ENCODE measurements at regions not wholly inside any gene's neighbourhood (a gene's known extent, or its start where the extent isn't known, plus 50 kb on each side); places are given as distances from the start of the nearest gene placed in this dataset.
"Not testable (repeated sequence)": the region's sequence is repeated elsewhere in the genome, so short reads cannot be mapped to it uniquely, and the experiment has no call there.

DNA sequence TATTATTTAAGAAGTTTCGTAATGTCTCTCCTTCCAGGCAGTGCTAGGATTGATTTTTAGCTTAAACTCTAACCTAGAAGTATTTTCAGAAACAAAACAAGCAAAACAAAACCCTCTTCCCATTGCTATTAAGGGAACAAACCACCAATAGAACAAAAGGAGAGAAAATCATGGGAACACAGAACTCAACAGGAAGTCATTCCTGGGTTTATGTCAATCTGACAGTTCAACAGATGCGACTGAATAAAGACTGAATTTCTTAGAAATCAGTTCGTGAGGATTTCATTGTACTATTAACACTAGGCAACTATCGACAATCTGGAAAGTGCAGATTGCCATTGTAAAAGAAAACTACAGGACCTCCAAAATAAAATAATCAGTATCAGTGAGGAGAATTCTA lies 229.1 kb upstream of the SMIM31 start:
- DNase-seq: no peak

GRCh38 chr4:164526933-164527583 lies 226.9 kb upstream of the SMIM31 start:
- no peak for DNase-seq

GRCh38 chr4:164529058-164529457 lies 224.9 kb upstream of the SMIM31 start:
- DNase-seq: no peak

DNA sequence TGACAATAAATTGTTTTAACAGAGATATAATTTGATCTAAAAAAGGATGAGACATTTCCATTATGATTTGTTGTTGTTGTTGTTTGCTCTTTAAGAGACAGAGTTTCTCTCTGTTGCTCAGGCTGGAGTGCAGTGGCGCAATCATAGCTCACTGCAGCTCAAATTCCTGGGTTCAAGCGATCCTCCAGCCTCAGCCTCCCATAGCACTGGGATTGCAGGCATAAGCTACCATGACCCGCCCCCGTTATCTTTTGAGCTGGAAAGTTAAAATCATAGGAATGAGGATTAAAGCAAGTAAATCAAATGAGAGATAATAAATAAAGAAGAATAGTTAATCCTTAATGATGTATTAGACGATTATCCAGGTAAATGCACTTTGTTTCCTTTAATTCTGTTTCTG lies 224.4 kb upstream of the SMIM31 start:
- no peak for DNase-seq

DNA sequence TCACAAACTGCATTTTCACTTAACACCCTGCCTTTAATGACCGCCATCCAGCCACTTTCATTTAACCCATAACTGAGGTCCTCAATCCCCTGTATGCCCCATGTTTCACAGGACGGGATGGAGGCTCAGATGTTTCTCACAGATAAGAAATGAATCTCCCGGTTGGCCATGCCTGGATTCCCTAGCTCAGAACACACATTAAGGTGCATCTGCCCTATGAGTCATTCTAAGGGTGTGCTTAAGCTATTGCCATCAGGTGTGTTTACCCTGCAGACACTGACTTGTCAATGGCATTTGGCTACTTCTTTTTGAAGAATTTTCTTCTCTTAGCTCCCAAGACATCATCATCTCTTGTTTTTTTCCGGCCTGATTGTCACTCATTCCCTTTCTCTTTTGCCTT lies 222.6 kb upstream of the SMIM31 start:
- DNase-seq: no peak

DNA sequence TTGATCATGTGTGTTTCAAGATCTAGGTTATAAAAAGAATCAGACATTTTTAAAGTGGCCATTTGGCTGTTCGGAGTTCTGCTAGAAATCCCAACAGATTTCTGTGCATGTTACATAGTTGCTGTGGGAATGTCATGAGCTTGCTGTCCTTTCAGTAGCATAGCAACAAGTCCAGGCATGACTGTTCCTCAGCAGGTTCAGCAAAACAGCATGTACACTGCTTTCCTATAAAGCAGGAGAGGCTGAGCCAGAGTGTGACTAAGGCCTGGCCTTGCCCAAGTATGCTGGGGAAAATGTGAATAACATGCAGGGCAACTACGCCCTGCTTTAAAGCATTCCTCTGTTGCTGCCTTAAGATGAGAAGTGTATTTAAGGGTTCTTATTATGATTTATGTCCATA lies 217.1 kb upstream of the SMIM31 start:
- DNase-seq: peak; percentile 64

- no peak for DNase-seq
Observed at GRCh38 chr4:164538097-164538496, 215.8 kb upstream of the SMIM31 start.

DNA sequence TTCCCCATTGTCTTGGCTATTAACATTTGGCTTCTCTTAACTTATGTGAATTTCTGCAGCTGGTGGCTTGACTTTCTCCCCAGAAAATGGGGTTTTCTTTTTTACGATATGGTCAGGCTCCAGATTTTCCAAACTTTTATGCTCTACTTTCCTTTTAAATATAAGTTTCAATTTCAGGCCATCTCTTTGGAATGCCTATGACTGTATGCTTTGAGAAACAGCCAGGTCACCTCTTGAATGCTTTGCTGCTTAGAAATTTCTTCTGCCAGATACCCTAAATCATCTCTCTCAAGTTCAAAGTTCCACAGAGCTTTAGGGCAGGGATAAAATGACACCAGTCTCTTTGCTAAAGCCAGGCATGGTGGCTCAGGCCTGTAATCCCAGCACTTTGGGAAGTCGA lies 212.9 kb upstream of the SMIM31 start:
- no peak for DNase-seq

DNA sequence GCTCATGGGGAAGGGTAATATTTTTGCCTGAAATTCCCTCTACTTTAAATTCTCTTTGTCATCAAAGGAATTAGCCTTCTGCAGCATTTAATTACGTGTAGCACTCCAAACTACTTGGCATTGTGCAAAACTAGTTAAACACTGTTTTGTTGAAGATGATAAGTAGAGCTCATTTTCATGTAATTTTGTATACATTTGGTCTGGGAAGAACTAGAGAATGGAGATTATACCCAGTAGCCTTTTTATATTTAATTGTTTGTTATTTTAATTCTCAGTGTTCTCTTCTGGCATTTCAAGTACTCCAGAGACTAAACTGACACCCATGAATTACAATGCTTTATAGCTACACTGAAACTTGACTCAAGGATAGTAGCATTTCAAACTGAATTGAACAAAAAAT lies 211.5 kb upstream of the SMIM31 start:
- DNase-seq: no peak

DNA sequence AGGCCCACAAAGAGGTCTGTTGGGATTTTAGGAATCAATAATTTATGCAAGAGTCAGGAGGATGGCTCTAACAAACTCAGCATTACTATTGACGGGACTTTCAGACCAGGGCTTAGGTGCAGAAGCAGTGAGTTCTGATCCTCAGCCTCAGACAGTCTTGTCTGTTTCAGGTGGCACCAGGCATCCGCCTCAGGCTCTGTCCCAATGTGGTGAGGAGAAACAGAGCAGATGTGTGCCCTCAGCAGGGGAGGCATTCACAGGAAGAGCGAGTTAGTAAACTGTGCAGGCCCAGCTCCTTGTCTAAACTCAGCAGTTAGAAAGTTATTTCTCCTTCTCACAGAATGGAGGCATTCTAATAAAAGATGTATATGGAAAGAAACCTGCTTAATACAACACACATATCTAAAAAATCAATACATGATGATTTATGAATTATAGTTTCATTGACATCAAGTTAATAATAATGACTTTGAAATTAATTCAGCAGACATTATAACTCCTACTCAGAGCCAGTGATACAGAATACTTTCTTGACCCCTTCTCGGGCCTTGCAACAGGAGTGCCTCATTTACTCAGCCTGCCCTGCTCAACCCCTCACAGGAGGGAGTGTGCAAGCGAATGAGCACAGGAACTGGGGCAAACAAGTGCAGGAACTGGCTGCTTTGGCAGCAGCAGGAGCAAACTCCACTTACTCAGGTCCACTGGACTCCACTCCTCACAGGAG lies 202.8 kb upstream of the SMIM31 start:
- DNase-seq: no peak

- DNase-seq: no peak
Observed at GRCh38 chr4:164551713-164552040, 202.3 kb upstream of the SMIM31 start.

- DNase-seq: no peak
Observed at GRCh38 chr4:164571593-164572390, 182.1 kb upstream of the SMIM31 start.

- no peak for DNase-seq
Observed at GRCh38 chr4:164572877-164573279, 181.1 kb upstream of the SMIM31 start.

DNA sequence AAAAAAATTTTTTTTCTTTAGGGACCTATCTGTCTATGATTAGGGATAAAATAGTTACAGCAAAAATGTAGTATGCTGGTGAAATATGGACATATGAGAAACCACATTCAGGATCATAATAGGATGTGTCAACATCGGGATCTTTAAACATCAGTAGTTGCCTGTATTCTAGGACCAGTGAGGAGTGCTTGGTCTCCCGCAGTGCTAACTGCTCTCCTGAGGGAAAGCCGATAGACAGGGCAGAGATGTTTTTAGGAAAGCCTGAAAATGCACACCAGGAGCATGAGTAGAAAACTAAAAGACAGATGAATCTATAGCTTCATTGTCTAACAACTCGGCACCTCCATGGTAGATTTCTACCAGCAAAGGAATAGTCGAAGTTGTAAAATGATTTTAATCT lies 178.1 kb upstream of the SMIM31 start:
- DNase-seq: no peak

GRCh38 chr4:164579270-164579942 lies 174.5 kb upstream of the SMIM31 start:
- DNase-seq: no peak

- DNase-seq: no peak
Observed at GRCh38 chr4:164591666-164592065, 162.3 kb upstream of the SMIM31 start.

GRCh38 chr4:164595751-164596150 lies 158.2 kb upstream of the SMIM31 start:
- no peak for DNase-seq

DNA sequence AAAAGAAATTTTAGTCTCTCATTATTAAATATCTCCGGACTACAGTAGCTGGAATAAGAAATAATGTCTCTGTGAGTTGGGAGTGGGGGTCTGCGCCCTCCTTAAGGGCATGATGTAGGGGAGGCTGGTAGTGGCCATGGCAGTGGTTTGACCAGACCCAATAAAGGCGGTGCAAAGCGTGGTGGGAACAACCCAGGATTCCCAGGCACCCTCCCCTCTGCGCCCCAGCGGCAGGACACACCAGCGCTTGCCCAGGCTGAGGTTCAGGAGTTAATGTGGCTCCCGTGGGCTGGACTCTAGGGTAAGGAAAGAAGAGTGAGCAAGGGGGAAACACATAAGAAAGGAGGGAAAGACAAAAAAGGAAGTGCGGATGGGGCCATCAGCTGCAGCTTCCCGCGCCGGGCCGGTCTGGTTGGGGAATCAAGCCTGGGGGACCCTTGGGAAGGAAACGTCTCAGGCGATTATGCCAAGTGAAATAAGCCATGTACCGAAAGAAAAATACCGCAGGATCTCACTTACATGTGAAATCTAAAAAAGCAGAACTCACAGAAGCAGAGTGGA lies 157.5 kb upstream of the SMIM31 start:
- no peak for DNase-seq

DNA sequence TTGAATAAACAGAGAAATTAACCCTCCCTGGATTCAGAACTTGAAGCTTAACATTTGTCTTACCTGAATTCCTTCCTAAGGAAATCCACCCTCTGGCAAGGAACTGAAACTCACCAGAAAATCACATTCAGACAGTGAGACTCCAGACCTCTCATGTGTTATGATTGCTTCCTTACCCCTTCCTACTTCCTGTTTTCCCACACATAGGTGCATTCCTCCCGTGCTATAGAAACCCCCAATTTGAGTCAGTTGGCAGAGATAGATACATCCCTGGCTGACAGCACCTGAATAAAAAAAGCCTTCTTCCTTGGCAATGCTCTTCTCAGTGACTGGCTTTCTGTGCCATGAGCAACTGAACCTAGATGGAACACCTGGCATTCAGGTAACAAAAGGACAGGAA lies 157.0 kb upstream of the SMIM31 start:
- no peak for DNase-seq

DNA sequence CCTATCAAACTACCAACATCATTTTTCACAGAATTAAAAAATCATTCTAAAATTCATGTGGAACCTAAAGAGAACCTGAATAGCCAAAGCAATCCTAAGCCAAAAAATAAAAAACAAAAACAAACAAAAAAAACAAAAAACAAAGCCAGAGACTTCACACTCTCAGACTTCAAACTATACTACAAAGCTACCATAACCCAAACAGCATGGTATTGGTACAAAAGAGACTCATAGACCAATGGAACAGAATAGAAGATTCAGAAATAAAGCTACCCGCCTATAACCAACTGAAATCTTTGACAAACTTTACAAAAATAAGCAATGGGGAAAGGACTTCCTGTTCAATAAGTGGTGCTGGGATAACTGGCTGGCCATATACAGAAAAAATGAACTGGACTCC lies 152.3 kb upstream of the SMIM31 start:
- no peak for DNase-seq

DNA sequence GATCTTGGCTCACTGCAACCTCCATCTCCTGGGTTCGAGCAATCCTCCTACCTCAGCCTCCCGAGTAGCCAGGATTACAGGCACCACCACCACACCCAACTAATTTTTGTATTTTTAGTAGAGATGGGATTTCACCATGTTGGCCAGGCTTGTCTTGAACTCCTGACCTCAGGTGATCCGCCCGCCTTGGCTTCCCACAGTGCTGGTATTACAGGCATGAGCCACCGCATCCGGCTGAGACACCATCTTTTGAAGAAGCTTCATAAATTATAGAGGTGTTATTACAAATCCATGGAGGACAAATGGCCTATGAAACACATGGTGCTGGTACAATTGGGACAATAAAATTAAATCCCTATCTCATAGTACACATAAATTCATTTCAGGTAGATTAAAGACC lies 148.1 kb upstream of the SMIM31 start:
- DNase-seq: not testable (repeated sequence)

DNA sequence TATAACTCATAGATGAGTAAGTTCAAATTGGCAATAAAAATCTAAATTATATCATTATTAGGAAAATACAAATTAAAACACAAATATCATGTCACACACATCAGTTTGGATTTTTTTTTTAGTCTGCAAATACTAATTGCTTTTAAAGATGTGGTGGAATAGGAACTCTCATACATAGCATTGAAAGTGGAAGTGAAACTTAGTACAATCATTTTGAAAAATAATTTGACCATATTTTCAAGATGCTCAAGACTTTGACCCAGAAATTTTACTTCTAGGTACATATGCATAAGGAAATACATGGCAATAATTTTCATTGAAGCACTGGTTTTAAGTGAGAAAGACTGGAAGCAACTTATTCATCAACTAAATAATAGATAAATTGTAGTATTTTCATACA lies 147.5 kb upstream of the SMIM31 start:
- DNase-seq: no peak

- no peak for DNase-seq
Observed at GRCh38 chr4:164613256-164613655, 140.7 kb upstream of the SMIM31 start.
